Liver (tissue), 8 donors: ENCODE measurements at regions not wholly inside any gene's neighbourhood (a gene's known extent, or its start where the extent isn't known, plus 50 kb on each side); places are given as distances from the start of the nearest gene placed in this dataset.

Experiments
- DNase-seq: peaks from one replicate; pipeline ENCODE4 v3.0.0-alpha.2; 2017; ENCODE audit warnings: low spot score
- H3K27ac ChIP-seq, 2 donors: one replicate each; pipeline ENCODE4 v1.7.0; 2013; ENCODE audit warnings: inconsistent platforms in 2 of 2, low read length in 2 of 2, control low read depth in 1 of 2, low read depth in 1 of 2, mild to moderate bottlenecking in 1 of 2
- H3K27me3 ChIP-seq, 4 donors: one replicate each; pipeline versions ENCODE4 v1.6.1 to v1.7.0; 2013; ENCODE audit warnings: low read length in 3 of 4, inconsistent platforms in 1 of 4, mild to moderate bottlenecking in 1 of 4, moderate library complexity in 1 of 4; ENCODE audit not compliant: control insufficient read depth in 4 of 4, insufficient read depth in 4 of 4
- H3K36me3 ChIP-seq, 4 donors: one replicate each; pipeline versions ENCODE4 v1.6.1 to v1.7.0; 2013; ENCODE audit warnings: low read length in 3 of 4, mild to moderate bottlenecking in 3 of 4, low read depth in 1 of 4, moderate library complexity in 1 of 4; ENCODE audit not compliant: control insufficient read depth in 4 of 4, insufficient read depth in 3 of 4
- H3K4me1 ChIP-seq, 4 donors: one replicate each; pipeline versions ENCODE4 v1.6.1 to v1.7.0; 2013; ENCODE audit warnings: low read length in 3 of 4, mild to moderate bottlenecking in 3 of 4, moderate library complexity in 1 of 4; ENCODE audit not compliant: control insufficient read depth in 4 of 4, insufficient read depth in 4 of 4
- H3K4me3 ChIP-seq, 3 donors: one replicate each; pipeline versions ENCODE4 v1.6.1 to v1.7.0; 2013; ENCODE audit warnings: low read length in 3 of 3, control low read depth in 1 of 3, low read depth in 1 of 3, mild to moderate bottlenecking in 1 of 3
- H3K9ac ChIP-seq, 2 donors: one replicate each; pipeline ENCODE4 v1.7.0; 2013; ENCODE audit warnings: low read length in 2 of 2, mild to moderate bottlenecking in 2 of 2, moderate library complexity in 2 of 2, control low read depth in 1 of 2, low read depth in 1 of 2
- H3K9me3 ChIP-seq, 4 donors: one replicate each; pipeline versions ENCODE4 v1.6.1 to v1.7.0; 2013; ENCODE audit warnings: low read length in 3 of 4; ENCODE audit not compliant: control insufficient read depth in 4 of 4
- EGR1 ChIP-seq, 2 donors: IDR thresholded peaks; 2 replicates each; pipeline ENCODE4 v1.6.1; 2016 to 2018; ENCODE audit warnings: antibody characterized with exemption in 2 of 2, low read depth in 2 of 2
- FOXA1 ChIP-seq: IDR thresholded peaks from 2 replicates; pipeline ENCODE4 v1.6.1; 2016; ENCODE audit warnings: antibody characterized with exemption
- FOXA2 ChIP-seq: IDR thresholded peaks from 2 replicates; pipeline ENCODE4 v1.6.1; 2016; ENCODE audit warnings: antibody characterized with exemption
- GABPA ChIP-seq, 2 donors: IDR thresholded peaks in 1 of 2; conservative IDR thresholded peaks in 1 of 2; 2 replicates each; pipeline ENCODE4 v1.6.1; 2016; ENCODE audit warnings: antibody characterized with exemption in 2 of 2, mild to moderate bottlenecking in 1 of 2, moderate library complexity in 1 of 2
- HNF4A ChIP-seq, 2 donors: conservative IDR thresholded peaks; 2 replicates each; pipeline ENCODE4 v1.6.1; 2016; ENCODE audit warnings: antibody characterized with exemption in 2 of 2, mild to moderate bottlenecking in 2 of 2
- HNF4G ChIP-seq: IDR thresholded peaks from 2 replicates; pipeline ENCODE4 v1.6.1; 2016; ENCODE audit warnings: antibody characterized with exemption
- JUND ChIP-seq, 2 donors: IDR thresholded peaks; 2 replicates each; pipeline ENCODE4 v1.6.1; 2016; ENCODE audit warnings: antibody characterized with exemption in 2 of 2
- NR2F2 ChIP-seq: IDR thresholded peaks from 2 replicates; pipeline ENCODE4 v1.6.1; 2016; ENCODE audit warnings: antibody characterized with exemption
- RAD21 ChIP-seq, 2 donors: IDR thresholded peaks; 2 replicates each; pipeline ENCODE4 v1.6.1; 2016; ENCODE audit warnings: antibody characterized with exemption in 2 of 2, mild to moderate bottlenecking in 2 of 2
- SP1 ChIP-seq: IDR thresholded peaks from 2 replicates; pipeline ENCODE4 v1.6.1; 2018; ENCODE audit warnings: antibody characterized with exemption, mild to moderate bottlenecking
- TAF1 ChIP-seq: conservative IDR thresholded peaks from 2 replicates; pipeline ENCODE4 v1.6.1; 2016; ENCODE audit warnings: antibody characterized with exemption, mild to moderate bottlenecking
- WGBS: extraction: QIAGEN DNeasy Blood & Tissue Kit; methylation state at CpG from one replicate; pipeline ENCODE4 v1.1.7; 2013; 5-methylcytosine and 5-hydroxymethylcytosine counted together
- TF ChIP-seq, protein P1 (sequence below): IDR thresholded peaks from 2 replicates; pipeline ENCODE4 v1.6.1; 2016; ENCODE audit warnings: antibody characterized with exemption
- TF ChIP-seq, protein P2 (sequence below): IDR thresholded peaks from 2 replicates; pipeline ENCODE4 v1.6.1; 2016; ENCODE audit warnings: antibody characterized with exemption
- TF ChIP-seq, protein P3 (sequence below): IDR thresholded peaks from 2 replicates; pipeline ENCODE4 v1.6.1; 2016; ENCODE audit warnings: antibody characterized with exemption, mild to moderate bottlenecking
- TF ChIP-seq, protein P4 (sequence below): fragments of 150-350 bp; IDR thresholded peaks from 2 replicates; pipeline ENCODE4 v1.5.1; 2017; ENCODE audit warnings: improper control_type of control experiment, low read depth, low read length; ENCODE audit not compliant: missing input control
- TF ChIP-seq, protein P5 (sequence below): IDR thresholded peaks from 2 replicates; pipeline ENCODE4 v1.6.1; 2016; ENCODE audit warnings: antibody characterized with exemption
- donor health status: healthy.
- donor health status: healthy.
- donor health status: healthy.
- donor health status: healthy.
- donor health status: healthy.

DNA sequence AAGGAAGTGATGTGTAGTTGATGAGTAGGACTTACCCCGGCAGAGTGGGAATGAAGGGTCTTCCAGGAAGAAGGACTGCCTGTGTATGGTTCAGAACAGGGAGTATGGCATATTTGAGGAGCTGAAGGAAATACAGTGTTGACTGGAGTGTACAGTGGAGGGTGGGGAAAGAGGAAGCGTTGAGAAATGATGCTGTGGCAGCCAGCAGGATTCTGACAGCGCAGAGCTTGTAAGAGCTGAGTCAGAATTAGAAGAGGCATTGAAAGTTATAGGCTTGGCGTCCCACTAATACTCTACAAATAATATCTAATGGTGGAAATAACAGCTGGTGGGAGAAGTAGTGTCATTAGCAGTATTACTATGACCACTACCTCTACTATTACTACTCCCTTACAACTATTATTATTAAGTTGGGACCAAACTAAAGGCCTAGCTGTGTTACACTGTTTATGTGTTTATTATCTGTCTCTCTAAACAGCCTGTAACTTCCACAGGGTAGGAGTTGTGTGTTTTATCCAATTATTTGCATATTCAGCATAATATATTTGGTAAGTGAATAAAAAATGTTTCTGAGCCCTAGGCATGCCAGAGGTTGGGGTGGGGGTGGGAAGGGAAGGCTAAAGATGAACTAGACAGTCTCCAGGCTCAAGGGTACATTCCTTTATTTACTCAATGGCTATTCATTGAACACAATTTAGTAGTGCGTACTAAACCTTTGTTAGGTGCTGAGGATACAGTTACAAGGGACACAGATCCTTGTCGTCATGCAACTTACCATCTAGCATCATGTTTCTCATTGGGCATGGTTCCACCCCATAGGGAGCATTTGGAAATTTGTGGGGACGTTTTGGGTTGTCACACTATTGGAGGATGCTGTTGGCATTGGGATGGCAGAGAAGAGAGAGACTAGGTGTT, 428.8 kb upstream of the ONECUT1 start:
- Histone ChIP-seq H3K36me3 (no peaks in the 10 kb centered on the region), H3K9ac (no peak overlapping the region), H3K27me3 (no peaks in the 10 kb centered on the region), H3K27ac (no peak overlapping the region), H3K4me1 (peaks cover 0 to 3% (median 0%) of the 10 kb centered on the region in 4 donors), H3K4me3 (no peak overlapping the region), H3K9me3 (no peaks in the 10 kb centered on the region)
- TF ChIP-seq, protein P1, sequence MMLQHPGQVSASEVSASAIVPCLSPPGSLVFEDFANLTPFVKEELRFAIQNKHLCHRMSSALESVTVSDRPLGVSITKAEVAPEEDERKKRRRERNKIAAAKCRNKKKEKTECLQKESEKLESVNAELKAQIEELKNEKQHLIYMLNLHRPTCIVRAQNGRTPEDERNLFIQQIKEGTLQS: no peak
- TF ChIP-seq HNF4A (conservative IDR thresholded peaks at IDR 0.05): peak in 1 of 2 donors; percentile 9
- TF ChIP-seq FOXA2: no peak
- no peak for DNase-seq
- WGBS: 75% methylated on average over 7 of the region's 7 CpGs

DNA sequence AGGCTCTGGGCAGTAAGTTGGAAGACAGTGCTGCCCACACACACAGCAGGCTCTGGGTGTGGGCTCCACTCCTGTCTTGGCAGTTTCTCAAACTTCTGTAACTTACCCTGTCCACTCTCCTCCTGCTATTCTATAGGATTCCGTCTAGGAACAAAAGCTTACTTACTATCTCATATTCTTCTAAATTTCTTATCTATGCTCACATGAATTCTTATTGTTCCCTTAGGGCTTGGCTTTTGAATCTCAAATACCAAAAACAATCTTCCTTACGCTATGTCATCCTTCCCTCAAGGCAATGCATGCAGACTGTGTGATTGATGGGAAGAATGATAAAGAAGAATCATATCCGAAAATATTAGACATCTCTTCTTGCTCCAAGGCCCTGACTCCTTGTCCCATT, 425.9 kb upstream of the ONECUT1 start:
- TF ChIP-seq, protein P2, sequence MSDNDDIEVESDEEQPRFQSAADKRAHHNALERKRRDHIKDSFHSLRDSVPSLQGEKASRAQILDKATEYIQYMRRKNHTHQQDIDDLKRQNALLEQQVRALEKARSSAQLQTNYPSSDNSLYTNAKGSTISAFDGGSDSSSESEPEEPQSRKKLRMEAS: no peak
- TF ChIP-seq, protein P3, sequence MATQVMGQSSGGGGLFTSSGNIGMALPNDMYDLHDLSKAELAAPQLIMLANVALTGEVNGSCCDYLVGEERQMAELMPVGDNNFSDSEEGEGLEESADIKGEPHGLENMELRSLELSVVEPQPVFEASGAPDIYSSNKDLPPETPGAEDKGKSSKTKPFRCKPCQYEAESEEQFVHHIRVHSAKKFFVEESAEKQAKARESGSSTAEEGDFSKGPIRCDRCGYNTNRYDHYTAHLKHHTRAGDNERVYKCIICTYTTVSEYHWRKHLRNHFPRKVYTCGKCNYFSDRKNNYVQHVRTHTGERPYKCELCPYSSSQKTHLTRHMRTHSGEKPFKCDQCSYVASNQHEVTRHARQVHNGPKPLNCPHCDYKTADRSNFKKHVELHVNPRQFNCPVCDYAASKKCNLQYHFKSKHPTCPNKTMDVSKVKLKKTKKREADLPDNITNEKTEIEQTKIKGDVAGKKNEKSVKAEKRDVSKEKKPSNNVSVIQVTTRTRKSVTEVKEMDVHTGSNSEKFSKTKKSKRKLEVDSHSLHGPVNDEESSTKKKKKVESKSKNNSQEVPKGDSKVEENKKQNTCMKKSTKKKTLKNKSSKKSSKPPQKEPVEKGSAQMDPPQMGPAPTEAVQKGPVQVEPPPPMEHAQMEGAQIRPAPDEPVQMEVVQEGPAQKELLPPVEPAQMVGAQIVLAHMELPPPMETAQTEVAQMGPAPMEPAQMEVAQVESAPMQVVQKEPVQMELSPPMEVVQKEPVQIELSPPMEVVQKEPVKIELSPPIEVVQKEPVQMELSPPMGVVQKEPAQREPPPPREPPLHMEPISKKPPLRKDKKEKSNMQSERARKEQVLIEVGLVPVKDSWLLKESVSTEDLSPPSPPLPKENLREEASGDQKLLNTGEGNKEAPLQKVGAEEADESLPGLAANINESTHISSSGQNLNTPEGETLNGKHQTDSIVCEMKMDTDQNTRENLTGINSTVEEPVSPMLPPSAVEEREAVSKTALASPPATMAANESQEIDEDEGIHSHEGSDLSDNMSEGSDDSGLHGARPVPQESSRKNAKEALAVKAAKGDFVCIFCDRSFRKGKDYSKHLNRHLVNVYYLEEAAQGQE: no peak
- TF ChIP-seq GABPA (IDR thresholded peaks at IDR 0.05 in 1 of 2, conservative IDR thresholded peaks at IDR 0.05 in 1 of 2): no peak
- TF ChIP-seq NR2F2: no peak
- no peak for TF ChIP-seq JUND (IDR thresholded peaks at IDR 0.05)
- TF ChIP-seq HNF4G: no peak
- TF ChIP-seq, protein P4, sequence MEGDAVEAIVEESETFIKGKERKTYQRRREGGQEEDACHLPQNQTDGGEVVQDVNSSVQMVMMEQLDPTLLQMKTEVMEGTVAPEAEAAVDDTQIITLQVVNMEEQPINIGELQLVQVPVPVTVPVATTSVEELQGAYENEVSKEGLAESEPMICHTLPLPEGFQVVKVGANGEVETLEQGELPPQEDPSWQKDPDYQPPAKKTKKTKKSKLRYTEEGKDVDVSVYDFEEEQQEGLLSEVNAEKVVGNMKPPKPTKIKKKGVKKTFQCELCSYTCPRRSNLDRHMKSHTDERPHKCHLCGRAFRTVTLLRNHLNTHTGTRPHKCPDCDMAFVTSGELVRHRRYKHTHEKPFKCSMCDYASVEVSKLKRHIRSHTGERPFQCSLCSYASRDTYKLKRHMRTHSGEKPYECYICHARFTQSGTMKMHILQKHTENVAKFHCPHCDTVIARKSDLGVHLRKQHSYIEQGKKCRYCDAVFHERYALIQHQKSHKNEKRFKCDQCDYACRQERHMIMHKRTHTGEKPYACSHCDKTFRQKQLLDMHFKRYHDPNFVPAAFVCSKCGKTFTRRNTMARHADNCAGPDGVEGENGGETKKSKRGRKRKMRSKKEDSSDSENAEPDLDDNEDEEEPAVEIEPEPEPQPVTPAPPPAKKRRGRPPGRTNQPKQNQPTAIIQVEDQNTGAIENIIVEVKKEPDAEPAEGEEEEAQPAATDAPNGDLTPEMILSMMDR: no peak
- TF ChIP-seq RAD21 (IDR thresholded peaks at IDR 0.05): no peak
- TF ChIP-seq, protein P5, sequence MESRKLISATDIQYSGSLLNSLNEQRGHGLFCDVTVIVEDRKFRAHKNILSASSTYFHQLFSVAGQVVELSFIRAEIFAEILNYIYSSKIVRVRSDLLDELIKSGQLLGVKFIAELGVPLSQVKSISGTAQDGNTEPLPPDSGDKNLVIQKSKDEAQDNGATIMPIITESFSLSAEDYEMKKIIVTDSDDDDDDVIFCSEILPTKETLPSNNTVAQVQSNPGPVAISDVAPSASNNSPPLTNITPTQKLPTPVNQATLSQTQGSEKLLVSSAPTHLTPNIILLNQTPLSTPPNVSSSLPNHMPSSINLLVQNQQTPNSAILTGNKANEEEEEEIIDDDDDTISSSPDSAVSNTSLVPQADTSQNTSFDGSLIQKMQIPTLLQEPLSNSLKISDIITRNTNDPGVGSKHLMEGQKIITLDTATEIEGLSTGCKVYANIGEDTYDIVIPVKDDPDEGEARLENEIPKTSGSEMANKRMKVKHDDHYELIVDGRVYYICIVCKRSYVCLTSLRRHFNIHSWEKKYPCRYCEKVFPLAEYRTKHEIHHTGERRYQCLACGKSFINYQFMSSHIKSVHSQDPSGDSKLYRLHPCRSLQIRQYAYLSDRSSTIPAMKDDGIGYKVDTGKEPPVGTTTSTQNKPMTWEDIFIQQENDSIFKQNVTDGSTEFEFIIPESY: no peak
- no peak for TF ChIP-seq FOXA1
- no peak for TF ChIP-seq TAF1
- TF ChIP-seq SP1: no peak
- TF ChIP-seq FOXA2: no peak
- no peak for TF ChIP-seq EGR1 (IDR thresholded peaks at IDR 0.05; ENCODE audit: low read depth in 2 of 2)
- Histone ChIP-seq H3K9me3 (no peaks in the 10 kb centered on the region), H3K27ac (no peak overlapping the region), H3K4me3 (no peak overlapping the region), H3K9ac (no peak overlapping the region), H3K36me3 (no peaks in the 10 kb centered on the region), H3K4me1 (peaks cover 0 to 7% (median 3%) of the 10 kb centered on the region in 4 donors), H3K27me3 (no peaks in the 10 kb centered on the region)
- 89% methylated on average over 3 of the region's 3 CpGs for WGBS
- no peak for DNase-seq
